Tibial artery (tissue), 4 donors: ENCODE measurements at regions not wholly inside any gene's neighbourhood (a gene's known extent, or its start where the extent isn't known, plus 50 kb on each side); places are given as distances from the start of the nearest gene placed in this dataset.

Experiments used
- DNase-seq, 2 donors: peaks; one replicate each; pipeline ENCODE4 v3.0.0-alpha.2; 2019
- H3K27ac ChIP-seq, 2 donors: fragments of 200-600 bp; sonication (generic) in 1 of 2; 1 replicate in 1 of 2; 2 replicates in 1 of 2; pipeline ENCODE4 v1.5.1; 2018 to 2019; ENCODE audit warnings: mild to moderate bottlenecking in 1 of 2
- H3K27me3 ChIP-seq, 2 donors: fragments of 200-600 bp; sonication (generic) in 1 of 2; one replicate each; pipeline versions ENCODE4 v1.5.1 to v1.6.0; 2016 to 2019
- H3K36me3 ChIP-seq, 3 donors: fragments of 200-600 bp; sonication (generic) in 2 of 3; one replicate each; pipeline ENCODE4 v1.5.1; 2016 to 2019; ENCODE audit warnings: mild to moderate bottlenecking in 2 of 3
- H3K4me1 ChIP-seq, 4 donors: fragments of 200-600 bp; sonication (generic) in 2 of 4; 1 replicate in 3 of 4; 2 replicates in 1 of 4; pipeline ENCODE4 v1.5.1; 2016 to 2019
- H3K4me3 ChIP-seq, 2 donors: fragments of 200-600 bp; sonication (generic) in 1 of 2; 1 replicate in 1 of 2; 2 replicates in 1 of 2; pipeline ENCODE4 v1.5.1; 2018 to 2019; ENCODE audit warnings: mild to moderate bottlenecking in 2 of 2
- H3K9me3 ChIP-seq, 3 donors: fragments of 200-600 bp; sonication (generic) in 1 of 3; one replicate each; pipeline ENCODE4 v1.5.1; 2016 to 2019
- CTCF ChIP-seq, 2 experiments: fragments of 200-600 bp in 1 of 2; fragments of 450-650 bp in 1 of 2; IDR thresholded peaks; one replicate each; pipeline ENCODE4 v1.5.1; 2017 to 2019; ENCODE audit warnings: antibody characterized with exemption in 2 of 2, mild to moderate bottlenecking in 1 of 2, moderate library complexity in 1 of 2
- intact Hi-C: fragments of 100-400 bp; cut with DNase I; formaldehyde crosslinking; loops from one replicate; pipeline ENCODE4 v1.15.0; 2023; ENCODE audit warnings: low total_unique reads

GRCh38 chr6:137754366-137754765 lies 112.7 kb upstream of the TNFAIP3 start:
- TF ChIP-seq CTCF (IDR thresholded peaks at IDR 0.05), result no peak
- no peak for DNase-seq
- Histone ChIP-seq H3K36me3 (no peaks in the 10 kb centered on the region), H3K27me3 (no peaks in the 10 kb centered on the region), H3K4me1 (peaks cover 0 to 8% (median 0%) of the 10 kb centered on the region in 4 donors), H3K9me3 (no peaks in the 10 kb centered on the region), H3K27ac (no peak overlapping the region), H3K4me3 (no peak overlapping the region)
- intact Hi-C loops, result no loop called here

DNA sequence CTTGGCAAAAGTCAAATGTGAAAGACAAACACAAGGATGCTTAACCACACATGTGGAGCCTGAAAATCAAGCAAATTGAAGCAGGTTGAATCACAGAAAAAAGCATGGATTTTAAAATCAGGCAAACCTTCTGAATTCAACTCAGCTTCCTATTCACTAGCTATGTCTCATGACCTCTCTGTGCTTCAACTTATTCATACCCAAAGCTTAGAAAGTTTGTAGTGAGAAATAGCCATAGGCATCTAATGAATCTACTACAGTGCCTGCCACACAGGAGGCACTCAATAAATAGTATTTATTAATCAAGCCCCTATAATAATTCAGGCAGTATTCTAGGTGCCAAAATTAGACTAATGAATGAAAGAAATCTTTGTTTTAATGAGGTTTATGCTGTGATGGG lies 112.2 kb upstream of the TNFAIP3 start:
- H3K4me1 ChIP-seq, result peaks cover 0 to 3% (median 0%) of the 10 kb centered on the region in 4 donors
- intact Hi-C loops, result no loop called here
- no peaks in the 10 kb centered on the region for H3K27me3 ChIP-seq
- H3K36me3 ChIP-seq, result no peaks in the 10 kb centered on the region
- H3K27ac ChIP-seq, result no peak overlapping the region
- no peaks in the 10 kb centered on the region for H3K9me3 ChIP-seq
- no peak for TF ChIP-seq CTCF (IDR thresholded peaks at IDR 0.05)
- DNase-seq, result no peak
- H3K4me3 ChIP-seq, result no peak overlapping the region

GRCh38 chr6:137755284-137755683 lies 111.8 kb upstream of the TNFAIP3 start:
- no peak for TF ChIP-seq CTCF (IDR thresholded peaks at IDR 0.05)
- H3K27me3 ChIP-seq, result no peaks in the 10 kb centered on the region
- no peak for DNase-seq
- H3K9me3 ChIP-seq, result no peaks in the 10 kb centered on the region
- intact Hi-C loops, result no loop called here
- no peak overlapping the region for H3K27ac ChIP-seq
- H3K4me3 ChIP-seq, result no peak overlapping the region
- no peaks in the 10 kb centered on the region for H3K4me1 ChIP-seq
- no peaks in the 10 kb centered on the region for H3K36me3 ChIP-seq

DNA sequence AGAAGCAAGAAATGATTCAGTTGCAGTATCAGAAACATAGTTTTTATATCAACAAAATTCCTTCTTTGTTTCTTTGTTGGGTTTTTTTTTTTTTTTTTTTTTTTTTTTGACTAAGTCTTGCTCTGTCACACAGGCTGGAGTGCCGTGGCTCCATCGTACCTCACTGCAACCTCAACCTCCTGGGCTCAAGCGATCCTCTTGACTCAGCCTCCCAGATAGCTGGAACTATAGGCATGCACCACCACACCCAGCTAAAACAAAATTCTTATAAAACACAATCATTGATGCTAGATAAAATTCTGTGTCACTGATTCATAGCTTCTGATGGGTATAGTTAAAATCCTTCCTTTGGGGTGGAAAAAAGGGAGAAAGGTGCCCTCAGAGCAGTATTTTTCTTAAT lies 110.3 kb upstream of the TNFAIP3 start:
- H3K9me3 ChIP-seq, result no peaks in the 10 kb centered on the region
- no peaks in the 10 kb centered on the region for H3K36me3 ChIP-seq
- no peaks in the 10 kb centered on the region for H3K4me1 ChIP-seq
- no peak for TF ChIP-seq CTCF (IDR thresholded peaks at IDR 0.05)
- DNase-seq, result no peak
- no peak overlapping the region for H3K4me3 ChIP-seq
- H3K27ac ChIP-seq, result no peak overlapping the region
- H3K27me3 ChIP-seq, result no peaks in the 10 kb centered on the region
- intact Hi-C loops, result no loop called here

DNA sequence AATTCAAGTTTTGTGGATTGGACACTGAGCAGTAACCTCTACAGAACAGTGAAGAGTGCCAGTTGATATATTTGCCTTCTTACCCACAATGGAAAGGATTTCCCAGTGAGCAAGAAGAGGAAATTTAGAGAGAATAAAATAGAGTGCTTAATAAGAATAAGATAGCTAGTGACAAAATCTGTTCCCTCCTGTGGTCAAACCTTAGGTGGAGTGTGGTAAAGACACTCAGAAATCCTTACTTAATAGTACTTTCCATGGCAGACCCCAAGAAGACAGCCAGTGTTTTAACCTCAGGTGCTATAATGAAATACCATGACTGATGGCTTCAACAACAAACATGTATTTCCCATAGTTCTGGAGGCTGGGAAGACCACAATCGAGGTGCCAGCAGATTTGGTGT lies 108.4 kb upstream of the TNFAIP3 start:
- Histone ChIP-seq H3K27ac (no peak overlapping the region), H3K4me1 (no peaks in the 10 kb centered on the region), H3K27me3 (no peaks in the 10 kb centered on the region), H3K36me3 (no peaks in the 10 kb centered on the region), H3K9me3 (no peaks in the 10 kb centered on the region), H3K4me3 (no peak overlapping the region)
- no peak for DNase-seq
- TF ChIP-seq CTCF (IDR thresholded peaks at IDR 0.05), result no peak
- intact Hi-C loops, result no loop called here

DNA sequence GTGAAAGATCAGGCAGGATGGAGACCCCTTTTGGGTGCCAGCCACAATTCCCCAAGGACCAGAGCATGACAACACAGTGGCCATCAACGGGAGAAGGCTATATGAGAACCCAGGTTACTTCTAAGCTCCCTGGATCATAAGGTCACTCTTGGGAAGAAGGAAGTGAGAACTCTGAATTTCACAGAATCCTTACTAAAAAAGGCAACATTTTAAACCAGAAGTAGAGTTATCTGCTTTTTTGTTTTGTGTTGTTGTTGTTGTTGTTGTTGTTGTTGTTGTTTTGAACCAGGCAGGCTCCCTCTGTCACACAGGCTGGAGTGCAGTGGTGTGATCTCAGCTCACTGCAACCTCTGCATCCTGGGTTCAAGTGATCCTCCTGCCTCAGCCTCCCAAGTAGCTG lies 107.4 kb upstream of the TNFAIP3 start:
- DNase-seq, result no peak
- no peaks in the 10 kb centered on the region for H3K4me1 ChIP-seq
- intact Hi-C loops, result no loop called here
- no peak for TF ChIP-seq CTCF (IDR thresholded peaks at IDR 0.05)
- H3K27ac ChIP-seq, result no peak overlapping the region
- no peak overlapping the region for H3K4me3 ChIP-seq
- no peaks in the 10 kb centered on the region for H3K36me3 ChIP-seq
- H3K27me3 ChIP-seq, result no peaks in the 10 kb centered on the region
- H3K9me3 ChIP-seq, result no peaks in the 10 kb centered on the region
